D721Med (cell line): ENCODE measurements at regions not wholly inside any gene's neighbourhood (a gene's known extent, or its start where the extent isn't known, plus 50 kb on each side); places are given as distances from the start of the nearest gene placed in this dataset.

Experiments
- DNase-seq: peaks from one replicate; pipeline ENCODE4 v3.0.0; 2011; ENCODE audit warnings: low spot score; ENCODE audit not compliant: insufficient read length
- FAIRE-seq: peaks from 2 replicates; lab custom pipeline; 2011; peaks lifted over from hg19 to GRCh38; lab: Jason Lieb, UNC
- CTCF ChIP-seq: IDR thresholded peaks from 2 replicates; pipeline ENCODE4 v1.5.1; 2012; ENCODE audit warnings: mild to moderate bottlenecking, control low read depth; ENCODE audit not compliant: insufficient read depth; ENCODE audit errors: missing control alignments

- DNase-seq: no peak
These were observed 599.7 kb downstream of the ARAP2 start for GRCh38 chr4:35644591-35644990.

GRCh38 chr4:35649011-35649410 is 595.3 kb downstream of the ARAP2 start:
- DNase-seq: no peak
- no peak for FAIRE-seq
- no peak for TF ChIP-seq CTCF

More at GRCh38 chr4:35644591-35644990, 599.7 kb downstream of the ARAP2 start:
- no peak for FAIRE-seq
- TF ChIP-seq CTCF: no peak

- no peak for TF ChIP-seq CTCF
- FAIRE-seq (no peak), DNase-seq (no peak)
These were observed 594.5 kb downstream of the ARAP2 start for GRCh38 chr4:35649778-35650177.

GRCh38 chr4:35652197-35652596 is 592.1 kb downstream of the ARAP2 start:
- TF ChIP-seq CTCF: no peak
- DNase-seq: no peak
- FAIRE-seq: no peak

GRCh38 chr4:35653451-35653850 is 590.9 kb downstream of the ARAP2 start:
- no peak for TF ChIP-seq CTCF
- FAIRE-seq (no peak), DNase-seq (no peak)

GRCh38 chr4:35673137-35673536 is 571.2 kb downstream of the ARAP2 start:
- TF ChIP-seq CTCF: no peak
- DNase-seq: no peak
- no peak for FAIRE-seq

GRCh38 chr4:35684755-35685154 is 559.6 kb downstream of the ARAP2 start:
- FAIRE-seq: no peak
- DNase-seq: no peak
- no peak for TF ChIP-seq CTCF
